ENCODE measurements at regions not wholly inside any gene's neighbourhood (a gene's known extent, or its start where the extent isn't known, plus 50 kb on each side); places are given as distances from the start of the nearest gene placed in this dataset.

DNA sequence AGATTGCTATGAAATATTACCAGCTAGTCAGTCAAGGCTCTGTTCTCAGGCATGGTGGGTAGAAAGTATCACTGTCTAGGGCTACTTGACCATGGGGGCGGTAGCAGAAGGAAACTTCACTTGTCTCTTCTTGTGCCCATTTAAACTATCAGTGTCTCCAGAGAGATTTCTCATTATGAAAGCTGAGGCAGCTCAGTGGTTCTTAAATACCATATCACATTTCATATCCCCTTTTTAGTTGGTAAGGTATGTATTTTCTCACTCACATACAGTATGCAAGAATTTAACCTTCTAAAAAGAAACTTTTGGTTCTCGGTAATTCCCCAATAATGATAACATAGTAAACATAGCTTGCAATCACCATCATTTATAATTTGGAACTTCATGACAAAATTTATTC is 1180.0 kb upstream of the TENM4 start:
- H3K4me1 ChIP-seq (ENCODE audit: control insufficient read depth, insufficient read depth, low read length): no peaks in the 10 kb centered on the region
- no peaks in the 10 kb centered on the region for H3K36me3 ChIP-seq (ENCODE audit: control insufficient read depth, insufficient read depth, low read length)
- H3K4me3 ChIP-seq (ENCODE audit: low read length): no peak overlapping the region
- H3K9me3 ChIP-seq (ENCODE audit: control insufficient read depth, low read length): no peaks in the 10 kb centered on the region
- no peak overlapping the region for H3K9ac ChIP-seq (ENCODE audit: low read length)
- no peaks in the 10 kb centered on the region for H3K27me3 ChIP-seq (ENCODE audit: control insufficient read depth, insufficient read depth, low read length)

DNA sequence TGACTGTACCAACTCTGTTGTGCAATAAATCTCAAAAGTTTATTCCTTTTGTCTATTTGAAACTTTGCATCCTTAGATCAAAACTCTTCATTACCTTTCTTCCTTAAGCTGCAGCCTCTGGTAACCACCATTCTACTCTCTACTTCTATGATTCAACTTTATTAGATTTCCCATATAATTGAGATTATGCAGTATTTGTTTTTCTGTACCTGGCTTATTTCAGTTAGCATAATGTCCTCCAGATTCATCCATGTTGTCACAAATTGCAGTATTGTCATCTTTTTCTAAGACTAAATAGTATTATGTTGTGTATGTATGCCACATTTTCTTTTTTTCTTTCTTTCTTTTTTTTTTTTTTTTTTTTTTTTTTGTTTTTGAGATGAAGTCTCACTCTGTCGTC is 1176.3 kb upstream of the TENM4 start:
- no peaks in the 10 kb centered on the region for H3K4me1 ChIP-seq (ENCODE audit: control insufficient read depth, insufficient read depth, low read length)
- H3K27me3 ChIP-seq (ENCODE audit: control insufficient read depth, insufficient read depth, low read length): no peaks in the 10 kb centered on the region
- H3K9ac ChIP-seq (ENCODE audit: low read length): no peak overlapping the region
- H3K9me3 ChIP-seq (ENCODE audit: control insufficient read depth, low read length): no peaks in the 10 kb centered on the region
- H3K36me3 ChIP-seq (ENCODE audit: control insufficient read depth, insufficient read depth, low read length): no peaks in the 10 kb centered on the region
- H3K4me3 ChIP-seq (ENCODE audit: low read length): no peak overlapping the region

DNA sequence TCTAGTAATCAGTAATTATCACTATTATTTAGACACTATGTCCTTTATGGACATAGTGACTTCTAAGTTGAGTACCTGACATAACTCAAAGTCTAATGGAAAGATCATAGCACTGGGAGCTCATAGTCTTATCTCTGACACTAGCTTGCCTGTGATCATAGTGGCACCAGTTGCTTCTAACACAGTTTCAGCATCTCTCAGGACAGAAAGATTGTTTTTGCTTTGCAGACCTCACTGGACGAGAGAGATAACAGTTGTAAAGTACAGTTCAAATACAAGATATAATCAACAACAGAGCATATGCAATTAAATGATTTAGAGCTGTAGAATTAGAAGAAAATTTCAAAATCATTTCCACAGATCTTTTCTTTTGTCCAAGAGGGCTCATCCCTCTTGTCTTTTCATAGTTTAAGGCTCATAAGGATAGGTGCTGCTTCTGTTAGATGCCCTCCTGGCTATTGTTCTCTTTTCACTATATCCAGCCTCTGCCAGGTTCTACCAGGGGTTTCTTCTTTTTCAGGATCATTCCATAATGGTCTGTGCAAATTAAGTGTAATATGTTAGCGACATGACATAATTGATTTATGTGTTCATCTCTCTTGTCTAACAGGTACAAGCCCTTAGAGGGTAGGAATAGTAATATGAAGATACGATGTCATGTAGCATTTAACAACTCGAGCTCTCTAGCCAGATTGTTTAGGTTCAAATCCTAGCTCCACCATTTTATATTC is 1175.4 kb upstream of the TENM4 start:
- Histone ChIP-seq H3K9ac (ENCODE audit: low read length) (no peak overlapping the region), H3K27me3 (ENCODE audit: control insufficient read depth, insufficient read depth, low read length) (no peaks in the 10 kb centered on the region), H3K9me3 (ENCODE audit: control insufficient read depth, low read length) (no peaks in the 10 kb centered on the region), H3K36me3 (ENCODE audit: control insufficient read depth, insufficient read depth, low read length) (no peaks in the 10 kb centered on the region), H3K4me1 (ENCODE audit: control insufficient read depth, insufficient read depth, low read length) (no peaks in the 10 kb centered on the region), H3K4me3 (ENCODE audit: low read length) (no peak overlapping the region)

DNA sequence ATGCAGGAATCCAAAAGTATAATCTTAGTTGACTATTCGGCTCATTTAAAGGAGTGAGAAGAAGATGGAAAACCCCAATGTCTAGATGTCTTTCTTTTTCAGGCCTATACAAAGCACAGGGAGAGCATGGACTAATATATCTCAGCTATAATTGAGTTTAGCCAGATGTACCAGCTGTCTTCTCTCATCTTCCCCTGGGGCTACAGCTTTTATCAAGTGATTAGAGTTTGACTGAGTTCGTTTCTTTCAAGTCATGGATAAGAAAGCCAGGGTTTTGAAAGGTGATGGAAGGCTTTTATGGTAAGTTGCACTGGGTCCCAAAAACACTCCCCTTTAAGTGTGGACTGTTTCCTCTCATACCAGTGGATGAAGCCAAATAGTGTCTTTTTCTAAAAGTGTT is 1172.8 kb upstream of the TENM4 start:
- no peak overlapping the region for H3K9ac ChIP-seq (ENCODE audit: low read length)
- H3K36me3 ChIP-seq (ENCODE audit: control insufficient read depth, insufficient read depth, low read length): no peaks in the 10 kb centered on the region
- H3K27me3 ChIP-seq (ENCODE audit: control insufficient read depth, insufficient read depth, low read length): no peaks in the 10 kb centered on the region

DNA sequence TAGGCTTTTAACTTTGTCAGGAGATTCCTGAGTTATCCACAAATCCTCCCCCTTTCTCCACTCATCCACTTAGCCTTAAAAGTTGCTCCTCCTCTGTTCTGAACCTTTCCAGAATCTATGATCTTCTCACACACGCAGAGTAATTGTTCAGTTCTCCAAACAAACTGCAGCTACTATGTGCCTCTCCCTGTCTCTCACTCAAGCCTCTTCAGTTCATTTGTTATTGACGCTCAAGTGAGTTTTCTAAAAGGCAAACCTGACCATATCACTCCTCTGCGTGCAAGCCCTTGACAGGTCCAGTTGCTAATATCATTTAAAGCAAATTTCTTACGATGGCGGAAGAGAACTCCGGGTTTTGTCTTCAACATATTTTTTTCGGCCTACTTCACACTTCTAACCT is 1169.7 kb upstream of the TENM4 start:
- no peaks in the 10 kb centered on the region for H3K9me3 ChIP-seq (ENCODE audit: control insufficient read depth, low read length)
- H3K9ac ChIP-seq (ENCODE audit: low read length): no peak overlapping the region
- H3K36me3 ChIP-seq (ENCODE audit: control insufficient read depth, insufficient read depth, low read length): no peaks in the 10 kb centered on the region
- no peaks in the 10 kb centered on the region for H3K4me1 ChIP-seq (ENCODE audit: control insufficient read depth, insufficient read depth, low read length)
- no peaks in the 10 kb centered on the region for H3K27me3 ChIP-seq (ENCODE audit: control insufficient read depth, insufficient read depth, low read length)
- no peak overlapping the region for H3K4me3 ChIP-seq (ENCODE audit: low read length)

More for the DNA sequence above, 1172.8 kb upstream of the TENM4 start:
- Histone ChIP-seq H3K9me3 (ENCODE audit: control insufficient read depth, low read length) (no peaks in the 10 kb centered on the region), H3K4me1 (ENCODE audit: control insufficient read depth, insufficient read depth, low read length) (no peaks in the 10 kb centered on the region), H3K4me3 (ENCODE audit: low read length) (no peak overlapping the region)

DNA sequence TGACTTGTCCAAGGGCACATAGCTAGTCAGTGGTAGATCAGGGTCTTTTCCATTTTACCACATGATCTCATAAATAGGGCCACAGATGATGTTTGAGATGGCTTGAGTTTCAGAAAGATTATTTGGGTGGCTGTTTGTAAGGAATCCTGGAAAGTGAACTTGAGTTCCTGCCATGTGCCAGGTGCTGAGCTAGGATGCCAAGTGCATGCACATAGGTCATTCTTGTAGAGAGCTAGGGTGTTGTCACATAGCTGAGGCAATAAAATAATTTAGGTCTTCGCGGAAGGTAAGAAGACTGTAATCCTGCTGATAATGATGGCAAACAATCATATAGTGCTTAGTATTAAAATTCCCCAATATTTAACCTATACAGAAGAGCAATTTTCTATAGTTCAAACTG is 1162.6 kb upstream of the TENM4 start:
- Histone ChIP-seq H3K9me3 (ENCODE audit: control insufficient read depth, low read length) (no peaks in the 10 kb centered on the region), H3K4me3 (ENCODE audit: low read length) (no peak overlapping the region), H3K36me3 (ENCODE audit: control insufficient read depth, insufficient read depth, low read length) (no peaks in the 10 kb centered on the region), H3K9ac (ENCODE audit: low read length) (no peak overlapping the region), H3K27me3 (ENCODE audit: control insufficient read depth, insufficient read depth, low read length) (no peaks in the 10 kb centered on the region), H3K4me1 (ENCODE audit: control insufficient read depth, insufficient read depth, low read length) (no peaks in the 10 kb centered on the region)

DNA sequence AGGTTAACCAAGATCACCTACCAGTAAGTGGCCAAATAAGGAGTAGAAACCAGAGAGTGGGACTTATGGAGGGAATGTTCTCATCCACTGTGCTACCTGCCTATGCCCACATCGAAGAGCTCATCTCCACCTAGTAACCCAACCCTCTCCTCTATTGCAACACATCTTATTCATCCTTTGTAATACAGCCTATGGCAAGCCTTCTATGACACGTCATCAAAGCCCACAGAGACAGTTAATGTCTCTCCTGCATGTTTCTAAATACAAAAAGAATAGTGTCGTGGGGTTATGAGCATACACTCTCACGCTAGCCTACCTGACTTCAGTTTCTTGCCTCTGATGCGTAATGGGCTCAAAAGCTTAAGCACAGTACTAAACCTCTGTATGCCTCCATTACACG is 1158.1 kb upstream of the TENM4 start:
- no peaks in the 10 kb centered on the region for H3K36me3 ChIP-seq (ENCODE audit: control insufficient read depth, insufficient read depth, low read length)
- no peaks in the 10 kb centered on the region for H3K9me3 ChIP-seq (ENCODE audit: control insufficient read depth, low read length)
- no peaks in the 10 kb centered on the region for H3K27me3 ChIP-seq (ENCODE audit: control insufficient read depth, insufficient read depth, low read length)
- no peak overlapping the region for H3K9ac ChIP-seq (ENCODE audit: low read length)
- H3K4me1 ChIP-seq (ENCODE audit: control insufficient read depth, insufficient read depth, low read length): peaks cover 15% of the 10 kb centered on the region
- no peak overlapping the region for H3K4me3 ChIP-seq (ENCODE audit: low read length)

DNA sequence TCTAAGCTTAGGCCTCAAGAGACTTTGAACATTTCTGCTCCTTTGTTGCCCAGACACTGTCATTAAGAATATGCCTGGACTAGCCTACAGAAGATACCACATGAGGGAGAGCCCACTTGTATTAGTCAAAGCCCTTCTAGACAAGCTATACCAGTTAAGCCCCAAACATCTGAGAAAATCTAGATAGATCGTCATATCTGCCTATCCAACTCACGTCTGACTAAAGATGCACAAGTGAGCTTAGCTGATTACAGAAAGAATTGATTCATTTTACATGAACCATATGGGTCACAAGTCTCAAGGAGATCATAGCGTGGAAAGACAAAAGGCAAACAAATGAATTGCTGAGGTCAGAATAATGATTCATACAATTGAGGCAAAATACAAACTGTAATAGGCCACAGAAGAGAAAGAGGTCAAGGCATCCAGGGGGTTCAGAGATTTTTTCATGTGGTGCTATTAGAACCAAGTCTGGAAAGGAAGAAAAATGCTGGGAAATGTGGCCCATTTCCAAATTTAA is 1155.5 kb upstream of the TENM4 start:
- no peaks in the 10 kb centered on the region for H3K9me3 ChIP-seq (ENCODE audit: control insufficient read depth, low read length)
- H3K36me3 ChIP-seq (ENCODE audit: control insufficient read depth, insufficient read depth, low read length): no peaks in the 10 kb centered on the region
- H3K4me1 ChIP-seq (ENCODE audit: control insufficient read depth, insufficient read depth, low read length): peaks cover 19% of the 10 kb centered on the region
- H3K27me3 ChIP-seq (ENCODE audit: control insufficient read depth, insufficient read depth, low read length): no peaks in the 10 kb centered on the region
- no peak overlapping the region for H3K9ac ChIP-seq (ENCODE audit: low read length)
- no peak overlapping the region for H3K4me3 ChIP-seq (ENCODE audit: low read length)

DNA sequence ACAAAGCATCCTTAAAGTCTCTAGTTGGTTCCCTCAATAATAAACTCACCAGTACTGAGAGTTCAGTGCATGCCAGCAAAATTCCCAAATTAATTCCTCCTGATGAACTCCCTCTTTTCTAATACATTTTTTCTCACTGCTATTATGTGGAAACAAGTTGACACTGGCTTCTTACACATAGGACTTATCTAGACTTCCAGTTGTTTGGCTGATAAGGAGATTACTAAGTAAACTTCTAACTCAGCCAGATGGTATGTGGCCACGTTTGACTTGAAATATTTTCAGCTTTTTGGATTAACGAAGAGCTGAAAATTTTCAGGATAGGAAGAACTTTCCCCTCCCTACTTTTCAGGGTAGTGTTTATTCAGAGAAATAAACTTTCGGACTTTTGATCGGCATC is 1154.2 kb upstream of the TENM4 start:
- Histone ChIP-seq H3K27me3 (ENCODE audit: control insufficient read depth, insufficient read depth, low read length) (no peaks in the 10 kb centered on the region), H3K9me3 (ENCODE audit: control insufficient read depth, low read length) (no peaks in the 10 kb centered on the region), H3K4me3 (ENCODE audit: low read length) (no peak overlapping the region), H3K9ac (ENCODE audit: low read length) (no peak overlapping the region), H3K4me1 (ENCODE audit: control insufficient read depth, insufficient read depth, low read length) (peaks cover 19% of the 10 kb centered on the region), H3K36me3 (ENCODE audit: control insufficient read depth, insufficient read depth, low read length) (no peaks in the 10 kb centered on the region)

DNA sequence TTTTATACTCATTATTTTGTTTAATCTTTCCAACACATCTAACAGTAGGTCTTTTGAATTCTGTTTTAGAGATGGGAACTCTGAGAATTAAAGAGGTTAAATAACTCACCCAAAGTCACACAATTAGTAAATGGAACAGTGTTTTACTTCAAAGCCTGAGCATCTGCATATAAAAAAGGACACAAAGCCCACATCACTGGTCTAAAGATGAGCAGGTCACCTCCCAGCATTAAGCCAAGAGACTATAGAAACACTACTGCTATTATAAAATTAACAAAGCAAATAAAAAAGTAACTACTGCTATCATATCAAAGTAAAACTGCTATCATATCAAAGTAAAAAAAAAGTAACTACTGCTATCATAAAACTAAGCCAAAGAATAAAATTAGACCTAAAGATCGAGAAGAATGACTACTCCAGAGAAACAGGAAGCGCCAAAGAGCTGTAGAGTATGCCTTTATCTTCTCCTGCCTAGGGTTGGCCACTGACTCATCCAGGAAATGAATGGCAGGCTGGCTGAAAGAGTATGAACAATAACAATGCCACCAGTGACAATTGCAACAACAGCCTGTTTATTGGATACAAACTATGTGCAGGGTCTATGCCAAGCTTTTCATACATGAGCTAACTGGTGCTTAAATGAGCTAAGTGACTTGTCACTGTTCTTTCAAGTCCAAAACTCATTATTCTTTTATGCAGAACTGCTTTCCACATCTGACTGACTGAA is 1153.0 kb upstream of the TENM4 start:
- peaks cover 19% of the 10 kb centered on the region for H3K4me1 ChIP-seq (ENCODE audit: control insufficient read depth, insufficient read depth, low read length)

DNA sequence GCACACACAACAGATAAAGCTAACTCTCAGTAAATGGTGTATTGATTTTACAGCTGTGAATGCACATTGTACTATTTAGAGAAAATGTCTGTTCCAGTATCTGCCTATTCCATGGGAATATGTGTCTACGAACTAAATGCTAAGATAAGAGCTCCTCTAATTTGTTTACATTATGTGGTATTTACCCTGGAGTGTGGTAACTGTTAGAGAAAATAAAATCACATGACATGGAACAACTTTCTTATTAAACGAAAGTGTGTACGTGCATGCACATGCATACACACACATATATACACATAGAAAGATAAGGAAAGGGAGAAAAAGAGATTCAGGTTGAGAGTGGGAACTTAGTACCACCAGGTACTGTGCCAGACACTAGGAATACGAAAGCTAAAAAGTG is 1151.7 kb upstream of the TENM4 start:
- H3K4me3 ChIP-seq (ENCODE audit: low read length): no peak overlapping the region
- no peaks in the 10 kb centered on the region for H3K9me3 ChIP-seq (ENCODE audit: control insufficient read depth, low read length)
- peaks cover 19% of the 10 kb centered on the region for H3K4me1 ChIP-seq (ENCODE audit: control insufficient read depth, insufficient read depth, low read length)
- no peak overlapping the region for H3K9ac ChIP-seq (ENCODE audit: low read length)
- no peaks in the 10 kb centered on the region for H3K27me3 ChIP-seq (ENCODE audit: control insufficient read depth, insufficient read depth, low read length)
- no peaks in the 10 kb centered on the region for H3K36me3 ChIP-seq (ENCODE audit: control insufficient read depth, insufficient read depth, low read length)

More for the DNA sequence above, 1153.0 kb upstream of the TENM4 start:
- Histone ChIP-seq H3K4me3 (ENCODE audit: low read length) (no peak overlapping the region), H3K36me3 (ENCODE audit: control insufficient read depth, insufficient read depth, low read length) (no peaks in the 10 kb centered on the region), H3K27me3 (ENCODE audit: control insufficient read depth, insufficient read depth, low read length) (no peaks in the 10 kb centered on the region), H3K9ac (ENCODE audit: low read length) (no peak overlapping the region), H3K9me3 (ENCODE audit: control insufficient read depth, low read length) (no peaks in the 10 kb centered on the region)

DNA sequence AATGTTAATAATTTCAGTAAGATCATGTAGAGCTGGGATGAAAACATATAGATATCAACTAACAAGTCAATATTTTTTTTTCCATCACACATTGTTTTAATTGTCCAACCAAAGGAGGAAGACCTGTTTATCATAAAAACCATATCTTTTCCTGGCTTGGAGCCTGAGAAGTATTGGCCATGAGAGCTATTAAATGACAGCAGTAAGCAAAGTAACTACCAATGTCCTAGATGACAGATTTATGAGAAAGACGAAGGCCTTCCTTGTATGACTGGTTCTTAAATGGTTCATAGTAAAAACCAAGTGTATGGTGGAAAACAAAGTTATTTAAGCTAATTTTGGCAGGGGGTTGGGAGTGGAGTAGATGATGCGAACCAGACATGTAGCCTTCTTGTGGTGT is 1147.1 kb upstream of the TENM4 start:
- H3K27me3 ChIP-seq (ENCODE audit: control insufficient read depth, insufficient read depth, low read length): no peaks in the 10 kb centered on the region
- H3K36me3 ChIP-seq (ENCODE audit: control insufficient read depth, insufficient read depth, low read length): no peaks in the 10 kb centered on the region
- peaks cover 2% of the 10 kb centered on the region for H3K4me1 ChIP-seq (ENCODE audit: control insufficient read depth, insufficient read depth, low read length)
- H3K9ac ChIP-seq (ENCODE audit: low read length): no peak overlapping the region
- no peaks in the 10 kb centered on the region for H3K9me3 ChIP-seq (ENCODE audit: control insufficient read depth, low read length)
- H3K4me3 ChIP-seq (ENCODE audit: low read length): no peak overlapping the region
